HG02970 (cell line): ENCODE measurements at regions not wholly inside any gene's neighbourhood (a gene's known extent, or its start where the extent isn't known, plus 50 kb on each side); places are given as distances from the start of the nearest gene placed in this dataset.

ENCODE experiments used
- ATAC-seq: cut with Tn5 transposase; IDR thresholded peaks from one replicate; pipeline ENCODE4 v1.9.1; 2021; ENCODE audit warnings: mild to moderate bottlenecking, moderate library complexity, moderate number of reproducible peaks; ENCODE audit not compliant: unreplicated experiment, low FRiP score

GRCh38 chr11:10936626-10937384 lies 79.0 kb upstream of the ZBED5 start:
- ATAC-seq = no peak

DNA sequence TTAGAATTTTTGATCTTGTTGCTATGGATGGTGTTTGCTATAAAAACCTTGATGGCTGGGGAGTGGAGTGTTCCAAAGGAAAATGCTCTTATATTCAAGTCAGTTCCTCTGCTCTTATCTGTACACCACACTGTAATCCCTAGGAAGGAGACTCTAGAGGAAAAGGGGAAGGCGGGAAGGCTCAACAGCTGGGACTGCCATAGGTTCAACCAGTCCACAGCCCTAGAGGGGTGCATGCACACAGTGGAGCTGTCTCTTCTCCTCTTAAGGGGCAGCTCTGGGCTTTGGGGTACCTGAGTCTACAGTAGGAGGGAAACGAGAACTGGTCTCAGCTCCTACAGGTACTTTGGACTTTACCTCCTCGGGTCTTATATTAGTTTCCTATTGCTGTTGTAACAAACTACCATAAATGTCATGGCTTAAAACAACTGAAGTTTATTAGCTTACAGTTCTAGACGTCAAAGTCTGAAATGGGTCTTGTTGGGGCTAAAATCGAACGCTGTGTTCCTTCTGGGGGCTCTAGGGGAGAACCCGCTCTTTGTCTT lies 77.2 kb upstream of the ZBED5 start:
- no peak for ATAC-seq

DNA sequence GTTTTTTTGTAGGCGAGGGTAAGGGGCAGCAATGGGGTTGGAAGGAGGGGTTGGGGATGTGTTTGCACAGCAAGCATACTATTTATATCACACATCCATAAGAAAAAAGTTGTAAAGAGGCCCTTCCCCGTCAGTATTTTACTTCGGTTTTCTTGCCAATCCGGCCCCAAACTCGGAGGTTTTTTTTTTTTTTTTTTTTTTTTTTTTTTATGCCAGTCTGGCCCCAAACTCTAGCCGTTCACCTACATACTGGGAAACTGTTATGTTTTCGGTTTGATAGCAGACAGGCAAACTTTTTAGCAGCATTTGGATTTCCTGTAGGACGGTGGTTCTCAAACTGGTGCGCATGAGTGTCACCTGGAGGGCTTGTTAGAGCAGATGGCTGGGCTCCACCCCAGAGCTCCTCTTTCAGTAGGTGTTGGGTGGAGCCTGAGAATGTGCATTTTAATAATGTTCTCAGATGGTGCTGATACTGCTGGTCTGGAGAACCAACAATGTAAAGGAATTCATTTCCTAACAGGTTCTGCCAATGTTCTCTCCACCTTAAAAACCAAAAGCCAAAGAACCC lies 76.5 kb upstream of the ZBED5 start:
- no peak for ATAC-seq

- peak; percentile 88 for ATAC-seq
Measured at GRCh38 chr11:10933455-10934292, 75.8 kb upstream of the ZBED5 start.

DNA sequence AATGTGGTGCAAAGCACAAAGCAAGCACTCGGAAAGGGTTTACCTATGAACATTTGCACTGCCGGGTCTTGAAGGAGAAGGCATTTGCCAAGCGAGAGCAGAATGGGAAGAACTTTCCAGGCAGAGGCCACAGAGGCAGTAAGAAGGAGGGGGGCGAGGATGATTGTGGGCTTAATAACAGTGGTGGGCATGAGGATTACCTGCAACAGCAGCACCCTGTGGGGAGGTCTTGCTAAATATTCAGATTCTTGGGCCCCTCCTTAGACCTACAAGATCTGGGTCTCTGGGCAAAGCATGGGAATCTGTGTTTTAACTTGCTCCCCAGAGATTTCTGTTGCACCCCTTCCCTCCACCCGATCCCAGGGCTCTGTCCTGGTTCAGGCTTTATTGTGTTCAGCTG lies 75.1 kb upstream of the ZBED5 start:
- no peak for ATAC-seq

DNA sequence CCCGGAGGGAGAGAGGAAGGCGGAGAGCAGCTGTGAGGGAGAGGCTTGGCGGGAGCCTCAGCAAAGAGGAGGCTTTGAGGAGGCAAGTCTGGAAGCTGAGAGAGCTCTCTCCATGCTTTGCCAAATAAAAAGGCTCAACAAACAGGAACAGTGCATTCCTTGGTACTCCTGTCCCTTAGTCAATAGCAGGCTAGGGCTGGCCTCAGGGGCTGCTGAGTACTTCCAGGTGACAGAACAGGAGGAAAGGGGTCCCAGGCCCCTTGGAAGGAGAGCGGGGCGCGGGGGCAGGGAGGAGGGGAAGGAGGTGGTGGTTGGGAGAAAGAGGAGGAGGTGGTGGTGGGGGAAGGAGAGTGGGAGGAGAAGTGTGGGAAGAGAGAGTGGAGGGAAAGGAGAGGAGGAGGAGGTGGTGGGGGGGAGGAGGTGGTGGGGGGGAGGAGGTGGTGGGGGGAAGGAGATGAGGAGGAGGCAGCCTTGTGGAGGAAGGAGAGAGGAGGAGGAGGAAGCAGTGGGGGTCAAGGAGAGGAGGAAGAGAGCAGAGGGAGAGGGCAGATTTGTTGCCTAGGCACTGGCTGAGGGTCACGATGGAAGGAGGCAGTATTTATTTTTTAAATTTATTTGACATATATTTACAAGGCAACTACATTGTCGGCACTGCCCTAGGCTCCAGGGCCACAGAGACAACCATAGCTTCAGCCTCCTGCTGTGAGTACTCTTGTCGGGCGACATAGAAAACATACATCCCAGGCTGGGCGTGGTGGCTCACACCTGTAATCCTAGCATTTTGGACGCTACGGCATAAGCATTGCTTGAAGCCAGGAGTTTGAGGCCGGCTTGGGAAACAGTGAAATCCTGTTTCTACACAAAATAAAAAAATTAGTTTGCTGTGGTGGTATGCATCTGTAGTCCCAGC lies 74.2 kb upstream of the ZBED5 start:
- no peak for ATAC-seq

GRCh38 chr11:10930972-10931760 lies 73.3 kb upstream of the ZBED5 start:
- ATAC-seq = no peak

DNA sequence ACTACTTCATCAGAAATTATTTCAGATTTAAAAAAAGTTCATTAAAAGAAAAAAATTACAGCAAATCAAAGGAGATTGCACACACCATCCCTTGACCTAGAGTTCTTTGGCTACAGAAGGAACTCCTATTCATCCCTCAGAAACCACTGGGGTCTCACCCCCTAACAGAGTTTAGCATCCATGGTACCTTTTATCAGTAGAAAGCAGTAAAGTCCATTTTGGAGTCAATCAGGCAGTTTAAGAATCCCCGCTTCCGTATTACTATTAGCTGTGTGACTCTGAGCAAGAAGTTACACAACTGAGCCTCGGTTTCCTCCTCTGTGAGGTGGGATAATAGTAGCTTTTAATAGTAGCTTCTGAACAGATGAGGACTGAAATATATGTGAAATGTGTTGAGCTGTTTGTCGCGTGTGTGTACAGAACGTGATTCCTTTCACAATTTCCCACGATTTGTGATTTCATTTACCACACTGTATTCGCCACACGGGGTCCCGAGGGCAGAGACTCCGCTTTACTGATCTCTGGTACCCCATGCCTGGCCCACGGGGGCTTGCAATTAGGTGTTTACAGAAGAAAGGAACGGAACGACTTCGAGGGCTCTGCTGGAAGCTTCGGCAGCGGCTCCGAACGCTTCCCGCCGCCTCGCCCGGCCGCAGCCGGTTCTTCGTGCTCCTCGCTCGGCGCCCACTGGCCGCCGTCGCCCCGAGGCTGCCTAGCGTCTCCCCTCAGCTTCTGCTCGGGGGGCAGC lies 72.5 kb upstream of the ZBED5 start:
- no peak for ATAC-seq

GRCh38 chr11:10927538-10927937 lies 69.7 kb upstream of the ZBED5 start:
- no peak for ATAC-seq

- ATAC-seq = no peak
Measured at GRCh38 chr11:10926801-10927211, 69.0 kb upstream of the ZBED5 start.

- no peak for ATAC-seq
Measured at GRCh38 chr11:10925149-10925926, 67.5 kb upstream of the ZBED5 start.

DNA sequence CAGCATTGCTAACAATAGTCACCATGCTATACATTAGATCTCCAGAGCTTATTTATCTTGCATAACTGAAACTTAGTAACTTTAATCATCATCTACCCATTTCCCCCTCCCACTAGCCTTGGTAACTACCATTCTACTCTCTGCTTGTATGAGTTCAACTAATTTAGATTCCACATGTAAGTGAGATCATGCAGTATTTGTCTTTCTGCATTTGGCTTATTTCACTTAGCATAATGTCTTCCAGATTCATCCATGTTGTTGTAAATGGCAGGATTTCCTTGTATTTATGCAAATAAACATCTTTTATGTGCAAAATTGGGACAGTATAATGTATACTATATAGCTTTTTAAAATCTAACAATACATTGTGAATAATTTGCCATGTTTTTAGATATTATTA lies 66.0 kb upstream of the ZBED5 start:
- no peak for ATAC-seq

DNA sequence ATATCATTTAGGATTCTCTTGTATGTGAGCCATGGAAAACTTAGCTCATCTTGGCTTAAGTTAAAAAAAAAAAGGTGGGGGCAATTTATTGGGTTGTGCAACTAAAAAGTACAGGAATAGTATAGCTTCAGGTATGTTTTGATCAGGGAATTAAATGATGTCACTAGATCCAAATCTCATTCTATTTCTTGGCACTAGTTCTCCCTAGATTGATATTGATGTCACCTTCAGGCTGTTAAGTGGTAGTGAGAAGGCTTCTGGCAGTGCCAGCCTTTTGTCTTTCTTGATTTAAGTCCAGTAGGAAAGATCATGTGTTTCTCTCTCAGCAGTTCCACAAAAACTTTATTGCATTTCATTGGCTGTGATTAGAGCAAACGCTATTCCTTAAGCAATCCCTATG lies 65.0 kb upstream of the ZBED5 start:
- ATAC-seq = no peak

GRCh38 chr11:10920875-10921274 lies 63.0 kb upstream of the ZBED5 start:
- no peak for ATAC-seq

DNA sequence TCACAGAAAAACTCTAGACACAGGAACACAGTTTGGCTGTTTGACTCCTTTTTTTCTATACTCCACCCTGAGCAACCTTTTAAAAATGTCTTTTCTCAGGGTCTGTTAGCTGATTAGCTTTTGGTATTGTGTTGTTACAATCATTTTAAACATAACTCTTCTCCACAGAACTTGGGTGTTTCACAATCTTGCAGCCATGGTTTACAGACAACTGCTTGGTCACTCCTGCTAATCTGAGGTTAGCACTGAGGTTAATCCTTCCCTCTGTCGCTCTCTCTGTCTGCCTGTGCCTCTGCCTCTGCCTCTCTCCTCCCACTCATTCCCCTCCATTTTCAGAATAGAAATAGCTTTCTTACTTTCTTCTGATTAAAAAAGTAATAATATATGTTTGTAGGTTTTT lies 62.4 kb upstream of the ZBED5 start:
- ATAC-seq = no peak

GRCh38 chr11:10918698-10919097 lies 60.8 kb upstream of the ZBED5 start:
- ATAC-seq = no peak

DNA sequence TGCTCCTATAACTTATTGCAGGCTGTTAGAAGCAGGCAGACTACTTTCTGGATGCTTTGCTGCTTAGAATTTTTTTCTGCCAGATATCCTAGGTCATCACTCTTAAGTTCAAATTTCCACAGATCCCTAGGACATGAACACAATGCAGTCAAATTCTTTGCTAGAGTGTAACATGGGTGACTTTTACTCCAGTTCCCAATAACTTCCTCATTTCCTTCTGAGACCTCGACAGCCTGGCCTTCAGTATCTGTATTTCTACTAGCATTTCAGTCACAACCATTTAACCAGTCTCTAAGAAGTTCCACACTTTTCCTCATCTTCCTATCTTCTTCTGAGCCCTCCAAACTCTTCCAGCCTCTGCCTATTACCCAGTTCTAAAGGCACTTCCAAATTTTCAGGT lies 60.4 kb upstream of the ZBED5 start:
- ATAC-seq = no peak

- no peak for ATAC-seq
Measured at GRCh38 chr11:10917802-10918201, 59.9 kb upstream of the ZBED5 start.
